ENCODE measurements at regions not wholly inside any gene's neighbourhood (a gene's known extent, or its start where the extent isn't known, plus 50 kb on each side); places are given as distances from the start of the nearest gene placed in this dataset.

- TF ChIP-seq EP300 (IDR thresholded peaks at IDR 0.05; ENCODE audit: borderline replicate concordance in 1 of 2, control insufficient read depth in 1 of 2, low read depth in 2 of 2, low read length in 2 of 2) (no peak), RB1 (IDR thresholded peaks at IDR 0.05; ENCODE audit: borderline replicate concordance) (no peak), TBL1XR1 (IDR thresholded peaks at IDR 0.05; ENCODE audit: low read depth, low read length) (no peak), MYB (IDR thresholded peaks at IDR 0.05; ENCODE audit: borderline replicate concordance, low read depth, low read length) (no peak)
- TF ChIP-seq, protein P1, sequence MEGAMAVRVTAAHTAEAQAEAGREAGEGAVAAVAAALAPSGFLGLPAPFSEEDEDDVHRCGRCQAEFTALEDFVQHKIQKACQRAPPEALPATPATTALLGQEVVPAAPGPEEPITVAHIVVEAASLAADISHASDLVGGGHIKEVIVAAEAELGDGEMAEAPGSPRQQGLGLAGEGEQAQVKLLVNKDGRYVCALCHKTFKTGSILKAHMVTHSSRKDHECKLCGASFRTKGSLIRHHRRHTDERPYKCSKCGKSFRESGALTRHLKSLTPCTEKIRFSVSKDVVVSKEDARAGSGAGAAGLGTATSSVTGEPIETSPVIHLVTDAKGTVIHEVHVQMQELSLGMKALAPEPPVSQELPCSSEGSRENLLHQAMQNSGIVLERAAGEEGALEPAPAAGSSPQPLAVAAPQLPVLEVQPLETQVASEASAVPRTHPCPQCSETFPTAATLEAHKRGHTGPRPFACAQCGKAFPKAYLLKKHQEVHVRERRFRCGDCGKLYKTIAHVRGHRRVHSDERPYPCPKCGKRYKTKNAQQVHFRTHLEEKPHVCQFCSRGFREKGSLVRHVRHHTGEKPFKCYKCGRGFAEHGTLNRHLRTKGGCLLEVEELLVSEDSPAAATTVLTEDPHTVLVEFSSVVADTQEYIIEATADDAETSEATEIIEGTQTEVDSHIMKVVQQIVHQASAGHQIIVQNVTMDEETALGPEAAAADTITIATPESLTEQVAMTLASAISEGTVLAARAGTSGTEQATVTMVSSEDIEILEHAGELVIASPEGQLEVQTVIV (IDR thresholded peaks at IDR 0.05; ENCODE audit: borderline replicate concordance, partially characterized antibody) = no peak
Measured at GRCh38 chr4:151894246-151894645, 133.4 kb upstream of the GATB start (continued).

DNA sequence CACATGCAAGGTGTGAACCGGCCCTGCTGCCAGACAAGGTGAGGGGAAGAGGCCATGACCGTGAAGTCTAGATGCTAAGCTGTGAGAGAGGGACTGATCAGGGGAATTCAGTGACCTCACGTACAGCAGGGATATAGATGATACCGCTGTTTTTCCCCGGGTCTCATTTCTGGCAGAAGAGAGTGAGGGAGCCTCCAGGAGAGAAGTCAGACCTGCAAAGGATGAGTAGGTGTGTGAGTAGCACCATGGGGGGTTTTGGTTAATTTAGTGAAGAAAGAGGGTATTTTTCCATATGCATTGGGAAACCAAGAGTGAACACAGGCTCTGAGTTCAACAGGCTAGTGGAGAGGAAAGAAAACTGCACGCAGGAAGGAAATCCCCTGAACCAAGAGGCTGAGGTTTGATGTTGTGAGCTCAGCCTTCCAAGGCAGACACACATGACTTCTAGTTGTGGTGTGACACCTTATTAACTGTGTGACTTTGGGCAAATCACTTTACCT, 127.6 kb upstream of the GATB start:
- Histone ChIP-seq H3K9ac (ENCODE audit: control insufficient read depth, insufficient read depth, low read length) (no peak overlapping the region), H3K79me2 (ENCODE audit: control insufficient read depth, insufficient read depth, low read length) (no peaks in the 10 kb centered on the region), H3K4me2 (ENCODE audit: control insufficient read depth, insufficient read depth) (peak overlapping the region; percentile 12), H3K9me3 (replicated peaks; ENCODE audit: control insufficient read depth, insufficient read depth, low read length) (no peaks in the 10 kb centered on the region; the same call in 2 of the 3 replicates), H3K27me3 (replicated peaks in 1 of 2; ENCODE audit: control insufficient read depth in 2 of 2, insufficient read depth in 2 of 2, low read length in 1 of 2) (no peaks in the 10 kb centered on the region), H3K4me1 (ENCODE audit: control insufficient read depth, insufficient read depth, low read length) (peaks cover 32% of the 10 kb centered on the region), H4K20me1 (ENCODE audit: control insufficient read depth, insufficient read depth) (no peaks in the 10 kb centered on the region), H3K27ac (ENCODE audit: control insufficient read depth, insufficient read depth) (peak overlapping the region; percentile 80), H3K36me3 (ENCODE audit: control insufficient read depth in 2 of 2, insufficient read depth in 2 of 2, low read length in 1 of 2) (no peaks in the 10 kb centered on the region), H3K4me3 (no peak overlapping the region), H2AFZ (ENCODE audit: control insufficient read depth, low read depth, low read length) (no peak overlapping the region)
- in situ Hi-C loops (cut with MboI) = no loop called here
- ChIA-PET SMC1A (ENCODE audit: uncharacterized antibody, unreplicated experiment) (interaction anchor here (0.6 to 3.1 kb wide), 13 partner anchors 10 to 622 kb away, joined by 3 to 23 read pairs (median 3); no protein-coding TSS in a partner anchor), CTCF (interaction anchor here (1.1 to 2.4 kb wide), 5 partner anchors 20 to 153 kb away, joined by 4 to 7 read pairs (median 5); no protein-coding TSS in a partner anchor), POLR2A (interaction anchor here (1.5 kb wide), 1 partner anchor 14 kb away, joined by 3 read pairs; no protein-coding TSS in a partner anchor), RAD21 (ENCODE audit: unreplicated experiment) (interaction anchor here (0.7 to 2.1 kb wide), 11 partner anchors 8 to 491 kb away, joined by 3 to 11 read pairs (median 4); no protein-coding TSS in a partner anchor)
- intact Hi-C loops (cut with micrococcal nuclease; ENCODE audit: unreplicated experiment) = loop anchor here (1.0 to 5.0 kb wide), 3 partner anchors 319 to 664 kb away; no protein-coding TSS in a partner anchor
- no TSS peak for BruUV-seq (replicated peaks)
- WGBS (ENCODE audit: insufficient coverage, insufficient replicate concordance, low lambda C conversion rate, missing lambda C conversion rate) = 46% methylated on average over 6 of the region's 6 CpGs
- DNase-seq (ENCODE audit: low read depth, low spot score) (peak; percentile 67), FAIRE-seq (peak; percentile 35), ATAC-seq (peak; percentile 75)
- TF ChIP-seq IKZF2 (IDR thresholded peaks at IDR 0.05) (peak; percentile 92 to 96), RFX5 (IDR thresholded peaks at IDR 0.05; ENCODE audit: low read depth, low read length) (no peak), PAX5 (IDR thresholded peaks at IDR 0.05; ENCODE audit: borderline replicate concordance, low read depth, low read length) (peak; percentile 15; the same call in 1 of the 2 replicates), ZSCAN29 (IDR thresholded peaks at IDR 0.05) (no peak), TCF3 (IDR thresholded peaks at IDR 0.05; ENCODE audit: borderline replicate concordance, insufficient read depth, low read depth, low read length) (no peak), RELB (IDR thresholded peaks at IDR 0.05; ENCODE audit: low read depth) (peak; percentile 94), ATF7 (IDR thresholded peaks at IDR 0.05; ENCODE audit: low read depth) (peak; percentile 71; the same call in 1 of the 2 replicates), SP1 (IDR thresholded peaks at IDR 0.05; ENCODE audit: low read depth, low read length) (no peak), PML (IDR thresholded peaks at IDR 0.05; ENCODE audit: low read length) (no peak)
- TF ChIP-seq, protein P2, sequence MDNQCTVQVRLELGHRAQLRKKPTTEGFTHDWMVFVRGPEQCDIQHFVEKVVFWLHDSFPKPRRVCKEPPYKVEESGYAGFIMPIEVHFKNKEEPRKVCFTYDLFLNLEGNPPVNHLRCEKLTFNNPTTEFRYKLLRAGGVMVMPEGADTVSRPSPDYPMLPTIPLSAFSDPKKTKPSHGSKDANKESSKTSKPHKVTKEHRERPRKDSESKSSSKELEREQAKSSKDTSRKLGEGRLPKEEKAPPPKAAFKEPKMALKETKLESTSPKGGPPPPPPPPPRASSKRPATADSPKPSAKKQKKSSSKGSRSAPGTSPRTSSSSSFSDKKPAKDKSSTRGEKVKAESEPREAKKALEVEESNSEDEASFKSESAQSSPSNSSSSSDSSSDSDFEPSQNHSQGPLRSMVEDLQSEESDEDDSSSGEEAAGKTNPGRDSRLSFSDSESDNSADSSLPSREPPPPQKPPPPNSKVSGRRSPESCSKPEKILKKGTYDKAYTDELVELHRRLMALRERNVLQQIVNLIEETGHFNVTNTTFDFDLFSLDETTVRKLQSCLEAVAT (IDR thresholded peaks at IDR 0.05) = no peak

Data from GM12878 (cell line).